Endometrium (tissue), 2 donors: ENCODE measurements at regions not wholly inside any gene's neighbourhood (a gene's known extent, or its start where the extent isn't known, plus 50 kb on each side); places are given as distances from the start of the nearest gene placed in this dataset.
A peak's percentile ranks its signal among the peaks of the same experiment; 100 is the strongest.

Experiments
- FAIRE-seq: peaks from 2 replicates; lab custom pipeline; 2012; peaks lifted over from hg19 to GRCh38; lab: Jason Lieb, UNC
- donor health status: control.
- donor health status: control.

DNA sequence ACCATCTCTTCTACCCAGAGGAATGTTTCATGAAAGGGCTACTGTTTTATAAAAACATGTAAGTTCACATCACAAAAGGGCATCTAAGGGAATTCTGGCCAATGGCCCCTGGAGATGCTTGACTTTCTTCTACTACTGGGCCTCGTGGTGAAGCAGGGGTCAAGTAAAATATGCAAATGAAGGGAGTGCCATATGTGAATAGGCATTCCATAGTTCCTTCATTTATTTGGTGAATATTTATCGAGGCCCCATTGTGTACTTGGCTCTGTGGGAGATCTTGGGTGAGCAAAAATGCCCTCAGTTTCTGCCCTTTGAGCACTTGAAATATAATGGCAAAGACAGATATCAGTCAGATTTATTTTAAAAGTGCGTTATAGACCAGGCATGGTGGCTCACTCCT is 101.3 kb upstream of the CACNA2D3 start:
- no peak for FAIRE-seq

DNA sequence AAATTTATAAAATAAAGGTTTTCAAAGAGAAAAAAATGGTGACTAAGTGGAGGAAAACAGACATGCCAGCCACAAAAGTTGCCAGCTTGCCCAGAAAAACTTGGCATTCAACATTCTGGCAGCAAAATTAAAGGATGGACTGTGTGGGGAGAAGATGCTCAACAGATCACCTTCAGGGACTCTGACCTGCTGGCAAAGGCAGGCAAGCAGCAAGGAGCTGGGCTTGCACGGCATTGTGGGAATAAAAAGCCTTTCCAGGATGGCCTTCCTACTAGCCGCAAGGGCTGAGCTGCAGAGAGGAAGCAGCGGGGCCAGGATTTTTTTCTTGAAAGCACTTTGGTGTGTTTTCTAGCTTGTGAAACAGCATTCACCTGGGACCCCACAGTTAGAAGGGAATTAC is 101.9 kb upstream of the CACNA2D3 start:
- no peak for FAIRE-seq

DNA sequence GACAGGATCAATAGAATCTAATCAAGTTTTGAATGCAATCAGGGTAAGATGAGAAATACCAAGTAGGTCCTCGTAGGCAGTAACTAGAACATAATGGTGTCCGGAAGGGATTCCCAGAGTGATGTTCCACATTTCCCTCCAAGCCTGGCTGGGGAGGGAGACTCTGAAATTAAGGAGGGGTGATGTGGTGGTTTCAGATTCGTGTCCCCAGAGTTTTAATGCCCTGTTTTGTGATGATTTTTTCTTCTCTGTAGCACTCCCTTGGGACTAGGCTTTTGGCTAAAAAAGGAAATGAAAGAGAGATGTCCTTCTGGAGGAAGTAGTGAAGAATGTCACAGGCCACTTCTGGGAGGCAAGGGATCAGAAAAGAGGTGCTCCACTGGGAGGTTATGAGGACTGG is 108.3 kb upstream of the CACNA2D3 start:
- FAIRE-seq: no peak

GRCh38 chr3:54008744-54009143 is 113.6 kb upstream of the CACNA2D3 start:
- FAIRE-seq: no peak

- FAIRE-seq: no peak
These were observed 114.3 kb upstream of the CACNA2D3 start for GRCh38 chr3:54008099-54008498.

- no peak for FAIRE-seq
These were observed 112.7 kb upstream of the SELENOK start for GRCh38 chr3:54004335-54004734.

GRCh38 chr3:54003136-54003535 is 111.5 kb upstream of the SELENOK start:
- no peak for FAIRE-seq

DNA sequence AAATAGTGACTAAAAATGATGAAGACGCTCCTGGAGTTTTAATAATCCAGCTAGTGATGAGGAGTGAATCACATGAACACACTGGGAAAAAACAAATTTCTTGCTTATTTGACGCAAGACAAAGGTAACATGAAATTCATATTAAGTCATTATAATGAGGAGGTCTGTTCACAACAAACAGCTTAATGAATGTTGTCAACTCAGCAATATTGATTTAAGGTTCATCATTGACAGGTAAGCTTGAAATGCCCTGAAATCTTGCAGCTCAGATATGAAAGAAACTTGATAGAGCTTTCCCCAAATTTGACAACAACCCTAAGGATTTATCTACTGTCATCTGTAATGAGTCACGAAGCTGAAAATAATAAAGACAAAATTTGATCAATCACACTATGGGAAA is 108.1 kb upstream of the SELENOK start:
- FAIRE-seq: no peak

DNA sequence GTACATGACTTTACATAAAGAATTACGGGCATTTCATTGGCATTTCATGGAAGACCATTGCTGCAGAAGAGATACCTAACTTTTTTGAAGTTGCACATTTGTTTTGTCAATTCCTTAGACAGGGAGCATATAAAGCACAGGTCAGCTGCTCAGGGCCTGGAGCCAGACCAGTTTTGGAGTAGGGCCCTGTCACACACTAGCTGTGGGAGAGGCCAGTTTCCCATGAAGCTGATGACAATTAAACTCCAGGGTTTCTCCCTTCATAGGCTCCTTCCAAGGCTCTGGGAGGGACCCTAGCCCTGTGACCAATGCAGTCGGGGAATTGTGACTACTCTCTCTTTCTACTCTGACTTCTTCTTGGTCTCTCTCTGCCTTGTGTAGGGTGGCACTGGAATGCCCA is 107.3 kb upstream of the SELENOK start:
- no peak for FAIRE-seq

DNA sequence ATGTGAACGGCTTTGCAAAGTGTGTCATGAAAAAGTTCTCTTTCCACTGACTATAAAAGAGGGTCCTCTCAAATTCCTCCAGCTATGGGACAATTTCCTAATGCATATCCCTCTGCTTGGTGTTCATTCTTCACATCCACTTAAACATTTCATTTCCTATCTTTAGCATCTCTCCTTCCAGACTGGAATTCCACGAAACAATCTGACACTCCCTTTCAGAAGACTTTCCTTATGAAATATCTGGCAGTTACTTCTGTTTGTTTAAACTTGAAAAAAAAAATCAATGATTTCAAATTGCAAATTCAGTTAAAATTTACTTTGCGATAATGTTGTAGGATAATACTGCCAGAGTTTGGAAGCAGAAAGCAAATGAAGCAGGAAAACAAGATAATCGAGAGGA is 105.8 kb upstream of the SELENOK start:
- FAIRE-seq: no peak

DNA sequence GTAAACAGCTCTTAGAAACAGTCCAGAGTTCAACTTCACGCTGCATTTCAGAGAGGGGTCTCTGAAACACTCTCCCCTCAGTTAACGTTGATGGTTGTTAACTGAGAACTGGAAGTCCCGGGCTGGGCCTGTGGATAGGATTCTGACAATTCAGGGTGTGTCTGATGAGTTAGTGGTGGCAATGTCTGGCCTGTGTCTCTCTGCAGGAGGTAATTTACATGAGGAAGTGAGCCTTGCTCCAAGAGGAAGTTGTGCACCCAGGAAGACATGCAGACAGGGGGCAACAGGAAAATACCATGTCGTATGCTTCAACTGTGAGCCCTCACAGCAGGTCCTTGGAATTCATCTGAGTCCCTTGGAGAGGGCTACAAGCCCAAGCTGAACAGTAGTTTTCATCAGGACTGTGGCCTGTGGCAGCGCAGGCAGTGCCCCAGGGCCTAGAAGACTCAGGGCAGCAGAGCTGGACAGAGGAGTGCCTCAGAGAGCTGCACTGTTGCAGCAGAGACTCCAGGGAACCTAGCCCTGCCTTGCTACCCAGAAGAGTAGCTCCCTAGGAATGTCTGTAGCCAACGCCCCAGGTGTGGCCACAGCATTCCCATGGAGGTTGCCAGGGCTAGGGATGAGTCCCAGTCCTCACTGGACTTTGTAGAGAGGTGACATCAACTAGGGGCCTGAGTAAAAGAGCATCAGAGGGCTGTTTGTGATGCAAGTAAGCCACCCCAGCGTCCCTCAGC is 104.6 kb upstream of the SELENOK start:
- FAIRE-seq: no peak

GRCh38 chr3:53994986-53995603 is 103.4 kb upstream of the SELENOK start:
- FAIRE-seq: no peak

- no peak for FAIRE-seq
These were observed 99.6 kb upstream of the SELENOK start for GRCh38 chr3:53991240-53991639.

DNA sequence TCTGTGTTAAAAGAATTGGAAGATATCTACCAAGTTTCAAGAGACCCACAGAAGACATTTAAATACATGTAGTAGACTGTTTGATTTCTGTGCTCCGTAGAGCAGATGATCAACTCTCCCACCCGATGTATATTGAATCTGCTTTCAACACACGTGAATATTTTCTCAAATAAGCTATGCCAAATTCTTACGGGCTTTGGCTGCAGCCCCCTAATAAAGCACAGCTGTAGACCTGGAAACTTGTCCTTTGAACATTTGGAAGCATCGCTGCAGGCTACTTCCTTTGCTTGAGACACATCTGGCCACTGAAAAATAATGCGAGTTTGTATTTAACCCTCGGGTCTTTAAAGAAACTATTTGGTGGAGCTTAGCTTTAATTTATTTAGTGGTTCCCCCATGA is 98.3 kb upstream of the SELENOK start:
- no peak for FAIRE-seq

DNA sequence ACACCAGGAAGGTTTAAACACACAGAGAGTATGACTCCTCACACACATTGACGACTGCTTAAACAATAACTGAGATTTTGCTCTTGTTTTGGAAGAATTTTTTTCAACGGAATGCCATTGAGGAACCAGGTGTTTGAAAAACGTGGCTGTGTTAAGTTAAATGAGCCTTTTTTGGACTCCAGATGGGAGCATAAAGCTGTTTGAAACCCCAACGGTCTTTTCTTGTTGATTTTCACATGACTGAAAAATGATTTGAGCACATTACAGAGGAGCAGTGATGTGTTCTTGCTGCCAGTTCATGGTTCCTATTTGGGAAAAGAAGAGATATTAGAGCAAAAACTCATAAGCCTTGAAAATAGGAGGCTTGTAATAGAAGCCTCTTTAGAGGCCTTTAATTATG is 97.8 kb upstream of the SELENOK start:
- no peak for FAIRE-seq

DNA sequence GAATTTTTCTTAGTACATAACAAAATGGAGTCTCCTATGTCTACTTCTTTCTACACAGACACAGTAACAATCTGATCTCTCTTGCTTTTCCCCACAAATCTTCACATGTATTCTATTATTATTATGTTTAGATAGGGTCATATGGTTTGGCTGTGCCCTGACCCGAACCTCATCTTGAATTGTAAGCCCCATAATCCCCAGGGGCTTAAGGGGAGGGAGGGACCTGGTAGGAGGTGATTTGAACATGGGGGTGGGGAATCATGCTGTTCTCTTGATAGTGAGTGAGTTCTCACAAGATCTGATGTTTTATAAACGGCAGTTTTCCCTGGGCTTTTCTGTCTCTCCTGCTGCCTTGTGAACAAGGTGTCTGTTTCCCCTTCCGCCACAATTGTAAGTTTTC is 86.7 kb upstream of the SELENOK start:
- no peak for FAIRE-seq

GRCh38 chr3:53975382-53975781 is 83.7 kb upstream of the SELENOK start:
- no peak for FAIRE-seq

DNA sequence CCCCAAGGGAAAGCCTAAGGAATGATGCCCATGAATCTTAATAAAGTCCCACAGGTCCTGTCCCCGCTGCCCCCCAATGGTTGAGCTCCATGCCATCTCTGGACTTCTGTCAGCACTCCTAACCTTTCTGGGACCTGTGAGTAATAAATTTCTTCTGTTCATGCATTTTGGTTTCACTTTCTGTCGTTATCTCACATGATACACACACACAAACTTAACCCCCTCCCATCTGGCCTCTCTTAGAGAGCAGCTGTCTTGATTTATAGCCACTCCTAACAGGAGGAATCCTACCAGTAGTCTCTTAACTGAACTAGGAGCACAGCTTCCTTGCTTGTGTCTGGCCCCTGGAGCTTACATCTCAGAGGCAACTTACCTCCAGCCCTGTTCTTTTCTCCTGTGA is 82.7 kb upstream of the SELENOK start:
- no peak for FAIRE-seq

GRCh38 chr3:53973905-53974304 is 82.2 kb upstream of the SELENOK start:
- FAIRE-seq: no peak

DNA sequence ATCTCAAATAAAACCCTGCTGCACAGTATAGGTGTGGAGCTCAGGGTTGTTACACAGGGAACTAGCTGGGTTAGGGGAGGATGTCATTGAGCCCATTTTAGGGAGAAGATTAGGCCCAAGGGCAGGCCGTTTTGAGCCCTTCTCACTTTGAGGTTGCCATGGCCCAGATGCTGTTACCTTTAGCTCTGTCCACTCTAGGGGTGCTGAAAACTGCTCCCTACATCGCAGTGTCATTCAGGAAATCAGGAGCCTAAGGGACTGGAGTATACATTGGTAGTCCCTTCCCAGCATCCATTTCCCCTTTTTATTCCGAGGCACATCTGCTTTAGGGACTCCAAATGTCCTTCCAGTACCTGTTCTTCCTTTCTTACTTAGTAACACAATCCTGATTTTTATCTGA is 79.0 kb upstream of the SELENOK start:
- no peak for FAIRE-seq

GRCh38 chr3:53969086-53969485 is 77.4 kb upstream of the SELENOK start:
- no peak for FAIRE-seq

DNA sequence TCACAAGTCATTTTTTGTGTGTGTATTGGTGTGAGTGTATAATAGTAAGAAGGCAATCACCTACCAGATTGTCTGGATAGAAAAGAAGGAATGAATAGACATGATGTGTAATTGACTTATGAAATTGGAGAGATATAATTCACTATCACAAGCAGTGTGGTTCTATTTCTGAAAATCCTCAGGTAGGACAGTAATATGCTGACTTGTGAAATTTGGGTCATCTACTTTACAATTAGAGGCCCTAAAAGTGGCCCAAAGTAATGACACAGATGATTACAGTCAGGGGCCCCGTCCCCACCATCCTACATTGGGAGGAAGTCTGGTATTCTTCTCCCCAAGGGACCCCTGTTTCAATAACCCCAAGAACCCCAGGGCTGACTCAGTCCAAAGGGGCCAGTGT is 73.6 kb upstream of the SELENOK start:
- no peak for FAIRE-seq

- FAIRE-seq: no peak
These were observed 66.2 kb upstream of the SELENOK start for GRCh38 chr3:53957831-53958230.

DNA sequence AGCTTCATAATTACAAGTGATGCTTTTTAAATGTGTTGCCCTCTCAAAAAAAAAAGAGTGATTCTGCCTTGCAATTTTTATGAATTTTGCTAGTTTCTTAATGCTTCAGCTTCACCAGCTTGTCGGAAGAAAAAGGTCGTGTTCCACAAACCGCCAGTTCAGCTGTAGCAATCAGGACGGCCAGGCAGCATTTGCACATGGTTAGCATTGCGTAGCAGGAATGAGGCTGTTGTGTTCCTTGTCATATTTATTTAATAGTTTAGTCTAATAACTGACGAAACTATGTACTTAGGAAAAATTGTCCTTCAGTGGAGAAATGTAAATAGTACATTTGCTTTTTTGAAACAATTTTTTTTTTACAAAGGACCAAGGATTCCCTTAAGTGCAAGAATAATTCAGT is 64.9 kb upstream of the SELENOK start:
- peak; percentile 12 for FAIRE-seq
